Left colon (tissue), 2 donors: ENCODE measurements at regions not wholly inside any gene's neighbourhood (a gene's known extent, or its start where the extent isn't known, plus 50 kb on each side); places are given as distances from the start of the nearest gene placed in this dataset.

Source experiments
- ATAC-seq: fragments of 200-7000 bp; cut with Tn5 transposase; one replicate; pipeline ENCODE4 v1.9.1; 2020; ENCODE audit warnings: mild to moderate bottlenecking, moderate library complexity
- DNase-seq, 2 donors: peaks; one replicate each; pipeline ENCODE4 v3.0.0-alpha.2; 2020
- intact Hi-C, 2 donors: fragments of 100-400 bp; cut with DNase I in 1 of 2; cut with micrococcal nuclease in 1 of 2; formaldehyde crosslinking; loops; one replicate each; pipeline versions ENCODE4 v1.11.2 to v1.14.0; 2022; cut with DNase I, micrococcal nuclease
- donor health status: DM: no; HTN: no; CAD: no.
- donor health status: DM: yes; HTN: yes; CAD: no.

GRCh38 chr5:4420177-4420576 is 720.0 kb upstream of the ADAMTS16 start:
- ATAC-seq, result no peak
- DNase-seq, result no peak
- intact Hi-C loops, result no loop called here

GRCh38 chr5:4420681-4421080 is 719.4 kb upstream of the ADAMTS16 start:
- no peak for ATAC-seq

DNA sequence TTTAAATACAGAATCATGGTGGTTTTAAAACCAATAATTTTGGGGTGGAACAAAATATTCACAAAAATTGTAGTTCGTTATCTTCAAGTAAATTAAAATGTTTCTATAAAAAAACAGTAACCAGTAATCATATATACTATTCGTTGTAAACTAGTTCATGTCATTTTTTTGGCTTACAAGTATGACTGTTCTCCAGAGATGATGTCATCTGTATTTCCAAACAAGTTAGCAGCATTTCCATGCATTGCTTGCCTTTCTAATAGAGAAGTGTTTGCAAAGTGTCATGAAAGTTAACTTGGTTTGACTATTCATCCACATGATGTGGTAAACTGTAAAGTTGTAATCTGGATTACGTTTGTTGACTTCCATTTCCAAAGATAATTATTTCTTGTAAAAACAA is 717.9 kb upstream of the ADAMTS16 start:
- intact Hi-C loops, result no loop called here
- ATAC-seq, result no peak

More at GRCh38 chr5:4420681-4421080, 719.4 kb upstream of the ADAMTS16 start:
- intact Hi-C loops, result no loop called here
- DNase-seq, result no peak

DNA sequence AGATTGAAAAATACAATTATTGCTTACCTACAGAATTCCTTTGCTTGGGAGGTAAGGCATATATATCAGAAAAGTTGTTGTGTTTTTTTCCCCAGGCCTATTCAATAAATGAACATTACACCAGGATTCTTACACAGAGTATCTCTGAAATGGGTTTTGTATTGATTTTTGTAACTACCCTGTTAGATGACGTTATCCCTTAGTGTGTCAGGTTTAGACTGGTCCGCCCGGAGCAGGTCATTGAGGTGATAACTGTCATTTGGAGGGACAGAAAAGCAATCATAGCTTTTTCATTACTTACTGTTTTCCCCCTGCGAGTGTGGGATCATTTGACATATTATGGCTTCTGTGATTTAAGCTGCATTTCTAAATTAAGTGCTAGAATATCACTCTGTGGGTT is 715.2 kb upstream of the ADAMTS16 start:
- ATAC-seq (no peak), DNase-seq (no peak)
- intact Hi-C loops, result no loop called here

More for the DNA sequence above, 717.9 kb upstream of the ADAMTS16 start:
- no peak for DNase-seq

DNA sequence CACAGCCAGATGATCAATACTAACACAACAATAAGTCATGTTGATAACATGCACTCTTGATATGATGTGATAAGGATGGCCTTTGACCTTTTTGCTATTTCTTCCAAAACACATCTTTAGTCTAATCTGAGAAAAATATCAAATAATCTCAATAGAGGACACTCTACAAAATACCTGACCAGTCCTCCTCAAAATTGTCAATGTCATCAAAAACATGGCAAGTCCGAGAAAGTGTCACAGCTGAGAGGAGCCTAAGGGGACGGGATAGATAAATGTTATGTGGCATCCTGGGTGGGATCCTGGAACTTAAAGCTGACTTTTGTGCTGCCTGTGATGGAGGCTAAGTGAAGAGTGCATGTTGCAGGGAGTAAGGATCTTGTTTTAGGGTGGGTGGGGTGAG is 699.6 kb upstream of the ADAMTS16 start:
- intact Hi-C loops, result no loop called here
- DNase-seq (no peak), ATAC-seq (no peak)

- ATAC-seq, result no peak
- DNase-seq, result no peak
- intact Hi-C loops, result no loop called here
These were observed 697.9 kb upstream of the ADAMTS16 start for GRCh38 chr5:4442221-4442620.

GRCh38 chr5:4447657-4448056 is 692.5 kb upstream of the ADAMTS16 start:
- DNase-seq (no peak), ATAC-seq (no peak)
- intact Hi-C loops, result no loop called here

- intact Hi-C loops, result no loop called here
- DNase-seq (no peak), ATAC-seq (no peak)
These were observed 686.5 kb upstream of the ADAMTS16 start for GRCh38 chr5:4453655-4454054.

DNA sequence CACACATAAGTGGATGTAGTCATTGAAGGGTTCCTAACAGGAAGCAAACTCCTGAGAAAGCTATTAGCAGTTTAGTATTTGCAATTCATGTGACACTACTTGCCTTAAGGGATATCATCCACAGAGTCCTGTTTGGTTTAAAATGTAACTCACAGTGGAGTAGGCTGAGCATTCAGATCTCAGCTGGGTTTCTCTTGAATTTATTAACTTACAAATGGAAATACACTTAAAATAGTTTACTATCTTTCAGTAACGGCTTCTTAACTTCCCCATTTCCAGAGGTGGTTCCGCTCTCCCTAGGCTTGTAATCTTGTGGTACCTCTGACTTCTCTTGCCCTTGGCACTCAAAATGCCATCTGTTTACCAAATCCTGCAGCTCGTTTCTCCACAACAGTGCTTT is 660.7 kb upstream of the ADAMTS16 start:
- no peak for ATAC-seq
- intact Hi-C loops, result no loop called here
- DNase-seq, result no peak

DNA sequence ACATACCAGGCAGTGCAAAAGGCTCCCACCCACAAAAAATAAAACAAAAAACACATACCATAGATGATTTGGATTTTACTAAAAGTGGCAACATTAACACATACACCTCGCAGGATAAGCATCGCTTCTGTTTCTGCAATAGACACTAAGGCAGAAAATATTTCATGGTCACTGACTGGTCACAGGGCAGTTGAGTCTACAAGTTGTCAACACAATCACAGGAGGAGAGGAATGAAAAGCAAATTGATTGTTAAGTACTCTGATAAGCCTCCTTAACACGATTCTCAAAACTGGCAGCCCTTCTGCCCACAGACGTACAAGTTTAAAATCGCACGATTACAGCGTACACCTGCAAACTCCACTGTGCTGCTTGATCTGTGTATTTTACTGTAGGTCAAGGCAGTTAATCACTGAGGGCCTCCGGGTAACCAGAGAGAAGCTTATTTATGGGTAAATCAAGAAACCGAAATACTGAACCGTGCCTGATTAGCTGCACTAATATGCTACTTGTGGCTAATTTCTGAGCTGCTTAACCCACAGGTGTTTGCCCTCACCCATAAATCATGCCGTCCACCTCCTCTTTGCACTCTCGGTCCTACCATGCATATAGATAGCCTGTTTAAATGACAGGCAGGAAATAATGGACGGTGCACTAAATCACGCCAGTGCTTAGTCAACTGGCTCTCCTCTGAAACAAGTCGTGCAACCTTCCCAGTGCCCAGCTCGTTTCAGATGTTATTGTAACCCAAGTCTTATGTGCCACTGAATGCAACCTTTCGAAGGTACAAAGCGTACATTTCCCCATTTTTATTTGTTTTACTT is 659.4 kb upstream of the ADAMTS16 start:
- DNase-seq, result no peak
- intact Hi-C loops, result no loop called here
- no peak for ATAC-seq

DNA sequence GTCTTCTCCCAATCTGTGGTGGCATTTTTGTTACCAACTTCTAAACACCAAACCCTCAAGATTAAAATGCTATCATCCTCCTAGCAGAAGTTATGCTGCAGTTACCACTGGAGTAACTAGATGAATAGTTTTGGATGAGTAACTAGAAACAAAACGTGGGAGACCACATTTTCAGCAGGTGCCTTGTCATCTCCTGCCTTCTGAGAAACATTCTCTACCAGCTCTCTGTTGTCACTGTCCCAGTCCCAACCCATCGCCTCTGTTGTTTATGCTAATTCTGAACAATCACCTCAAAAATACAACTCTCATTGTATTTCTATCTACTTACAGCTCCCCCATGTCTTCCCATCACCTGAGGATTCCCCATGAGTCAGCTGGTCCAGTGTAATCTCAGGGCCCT is 652.5 kb upstream of the ADAMTS16 start:
- intact Hi-C loops, result no loop called here
- DNase-seq (no peak), ATAC-seq (no peak)

DNA sequence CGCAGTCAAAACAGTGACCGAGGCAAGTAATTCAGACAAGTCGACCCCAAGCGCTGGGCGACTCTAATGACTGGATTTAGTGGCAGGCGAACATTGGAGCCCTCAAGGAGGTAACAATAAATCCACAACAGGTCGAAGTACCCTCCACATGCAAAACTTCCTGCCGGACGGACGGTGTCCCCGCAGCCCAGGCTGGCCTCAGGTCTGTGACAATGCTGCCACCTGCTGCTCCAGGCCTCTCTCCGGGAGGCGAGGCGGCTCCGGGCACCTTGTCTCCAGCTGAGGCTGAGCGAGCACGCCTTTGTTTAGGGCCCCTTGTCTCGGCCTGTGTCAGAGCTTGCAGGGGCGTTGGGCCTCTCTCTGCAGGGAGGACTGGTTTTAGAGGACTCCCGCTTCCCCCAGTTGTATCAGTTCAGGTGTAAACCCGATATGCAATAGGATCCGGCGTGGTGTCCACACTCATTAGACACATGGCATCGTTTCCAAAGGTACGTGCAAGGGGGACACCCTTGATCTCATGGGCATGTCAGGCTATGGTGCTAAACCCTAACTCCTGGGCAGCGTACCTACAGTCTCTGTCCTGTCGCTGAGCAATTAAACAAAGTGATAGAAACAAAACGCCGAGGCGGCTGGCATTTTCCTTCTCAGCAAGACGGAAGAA is 628.0 kb upstream of the ADAMTS16 start:
- no peak for DNase-seq
- ATAC-seq, result no peak
- intact Hi-C loops, result no loop called here

DNA sequence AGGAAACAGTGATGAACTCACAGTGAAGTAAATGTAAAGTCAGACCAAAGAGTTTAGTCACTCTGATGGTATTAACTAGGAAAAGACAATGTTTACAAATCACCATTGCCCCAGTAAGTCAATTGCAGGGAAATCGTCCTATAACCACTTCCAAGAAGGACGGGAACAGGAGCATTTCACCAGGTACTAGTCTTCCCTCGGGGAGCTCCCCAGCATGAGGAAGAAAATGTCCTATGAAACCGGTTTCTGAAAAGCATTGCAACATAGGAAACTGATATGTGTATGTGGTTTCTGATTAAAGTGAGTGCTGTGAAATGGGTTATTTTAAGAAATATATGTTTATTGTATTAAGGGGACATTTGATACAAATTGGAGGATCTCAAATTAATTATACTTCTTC is 626.7 kb upstream of the ADAMTS16 start:
- intact Hi-C loops, result no loop called here
- ATAC-seq (no peak), DNase-seq (no peak)

GRCh38 chr5:4514067-4514648 is 626.0 kb upstream of the ADAMTS16 start:
- intact Hi-C loops, result no loop called here
- no peak for DNase-seq
- no peak for ATAC-seq

DNA sequence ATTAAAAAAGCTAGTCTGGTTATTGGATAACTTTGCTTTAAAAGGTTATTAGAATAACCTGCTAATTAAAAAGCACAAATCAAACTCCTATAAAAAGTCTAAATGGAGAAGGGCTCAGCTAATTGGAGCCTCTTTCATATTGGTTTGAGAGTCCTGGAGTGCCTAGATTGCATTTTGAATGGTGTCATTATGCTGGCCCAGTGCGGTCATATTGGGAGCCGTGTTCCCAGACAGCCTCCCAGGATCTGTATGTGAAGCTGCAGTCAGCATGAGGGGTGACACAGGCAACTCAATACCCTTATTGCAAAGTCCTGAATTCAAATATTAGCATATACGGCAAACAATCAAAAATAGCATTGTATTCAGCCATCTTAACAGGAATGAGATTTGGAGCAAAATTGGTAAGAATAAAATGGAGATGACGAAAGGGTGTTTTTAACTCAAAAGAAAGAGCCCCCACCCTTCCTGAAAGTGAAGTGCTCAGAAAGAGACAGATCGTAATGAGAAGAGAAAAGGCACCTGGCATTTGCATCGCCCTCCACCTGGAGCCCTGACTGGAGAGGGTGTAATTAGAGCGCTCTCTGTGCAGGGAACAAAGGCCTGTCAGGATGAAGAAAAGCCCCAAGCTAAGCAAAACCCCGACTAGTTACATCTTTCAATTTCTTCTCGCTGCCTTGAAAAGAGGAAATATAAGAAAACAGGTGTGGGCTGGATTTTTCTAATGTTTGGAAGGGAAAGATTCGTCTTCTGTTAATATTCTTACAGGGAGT is 621.0 kb upstream of the ADAMTS16 start:
- intact Hi-C loops, result no loop called here
- DNase-seq, result no peak
- no peak for ATAC-seq

DNA sequence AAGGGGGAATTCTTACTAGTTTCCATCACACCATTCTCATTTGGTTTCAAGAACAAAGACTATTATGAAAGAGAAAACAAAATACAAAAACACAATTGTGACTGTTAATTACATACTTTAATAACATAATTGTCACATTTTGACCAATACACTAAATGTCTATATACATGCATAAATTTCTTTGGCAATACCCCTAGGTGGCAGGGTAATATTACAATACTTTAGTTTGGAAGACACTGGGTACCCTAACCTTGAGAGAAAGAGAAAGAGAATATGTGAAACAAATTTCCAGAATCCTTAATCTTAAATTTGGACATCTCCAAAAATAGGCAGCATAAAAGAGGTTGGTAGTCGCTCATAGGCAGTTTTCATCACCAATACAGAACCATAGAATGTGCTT is 619.6 kb upstream of the ADAMTS16 start:
- intact Hi-C loops, result no loop called here
- DNase-seq (no peak), ATAC-seq (no peak)

DNA sequence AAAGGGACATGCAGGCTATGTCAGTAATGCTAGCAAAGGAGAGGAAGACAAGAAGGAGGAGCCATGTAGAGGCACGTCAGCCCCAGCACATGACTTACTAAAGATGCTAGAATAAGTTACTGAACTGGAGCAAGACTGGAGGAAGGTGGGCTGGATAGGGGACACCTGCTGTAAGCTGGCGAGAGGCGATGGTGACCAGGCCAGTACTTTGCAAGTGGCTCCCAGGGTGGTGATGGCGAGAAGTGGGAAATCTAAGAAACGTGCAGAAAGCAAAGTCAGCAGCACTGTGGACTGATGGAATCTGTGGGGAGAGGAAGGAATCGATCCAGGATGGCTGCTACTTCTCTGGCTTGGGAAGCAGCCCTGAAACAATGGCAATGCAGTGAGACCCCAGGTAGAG is 617.1 kb upstream of the ADAMTS16 start:
- intact Hi-C loops, result no loop called here
- DNase-seq, result no peak
- no peak for ATAC-seq

GRCh38 chr5:4531756-4532704 is 608.1 kb upstream of the ADAMTS16 start:
- DNase-seq, result no peak
- no peak for ATAC-seq
- intact Hi-C loops, result no loop called here

GRCh38 chr5:4532705-4533080 is 607.4 kb upstream of the ADAMTS16 start:
- intact Hi-C loops, result no loop called here
- DNase-seq (no peak), ATAC-seq (no peak)
